ENCODE measurements at regions not wholly inside any gene's neighbourhood (a gene's known extent, or its start where the extent isn't known, plus 50 kb on each side); places are given as distances from the start of the nearest gene placed in this dataset.

GRCh38 chr2:126480033-126480432 is 175.9 kb upstream of the GYPC start:
- Histone ChIP-seq H3K9me3 (replicated peaks; ENCODE audit: control insufficient read depth, low read depth, low read length) (peaks cover 4% of the 10 kb centered on the region), H3K4me3 (ENCODE audit: low read length) (no peak overlapping the region), H3K27ac (ENCODE audit: low read length) (no peak overlapping the region), H3K36me3 (ENCODE audit: control insufficient read depth, insufficient read depth, low read length) (no peaks in the 10 kb centered on the region), H3K4me1 (ENCODE audit: control insufficient read depth, insufficient read depth, low read length) (no peaks in the 10 kb centered on the region), H3K27me3 (ENCODE audit: control insufficient read depth, insufficient read depth, low read length) (no peaks in the 10 kb centered on the region)
- no CpG with 5 or more reads among the region's 2 CpGs for WGBS (ENCODE audit: insufficient coverage)
- DNase-seq, result no peak

DNA sequence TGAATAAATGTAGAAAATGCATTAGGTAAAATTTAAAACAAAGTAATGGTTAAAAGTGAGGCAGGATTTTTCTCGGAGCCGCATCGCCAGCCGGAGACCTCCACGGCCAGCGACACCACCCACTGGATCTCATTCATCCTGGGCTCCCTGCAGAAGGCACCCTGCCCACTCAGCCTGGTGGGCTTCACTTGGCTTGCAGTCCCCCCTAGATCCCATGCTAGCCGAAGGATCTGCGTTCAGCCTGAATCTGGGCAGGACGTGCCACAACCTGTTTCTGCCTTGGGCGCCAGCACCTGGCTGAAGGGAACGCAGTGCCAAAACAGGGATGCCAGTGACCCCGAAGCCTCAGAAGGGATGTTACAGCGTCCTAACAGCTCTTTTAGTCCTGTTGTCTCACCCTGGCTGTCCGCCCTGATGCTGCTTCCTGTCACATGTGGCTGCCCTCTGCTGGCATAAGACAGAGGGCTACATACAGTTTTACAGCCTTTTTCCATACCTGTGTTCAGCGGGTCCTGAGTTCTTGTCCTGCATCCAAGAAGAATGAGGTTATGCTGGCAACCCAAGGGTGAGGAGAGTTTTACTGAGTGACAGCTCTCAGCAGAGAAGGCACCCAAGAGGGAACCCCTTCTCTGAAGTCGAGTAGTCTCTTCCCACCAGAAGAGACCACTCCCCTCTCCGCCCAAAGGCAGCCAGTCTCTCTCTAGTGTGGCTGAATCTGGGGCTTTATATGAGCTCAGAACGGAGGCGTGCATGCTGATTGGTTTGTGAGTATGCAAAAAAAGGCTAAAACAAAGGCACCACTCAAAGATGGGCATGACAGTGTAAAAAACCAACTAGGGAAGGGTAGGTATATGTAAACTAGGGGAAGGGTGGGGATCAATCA is 173.1 kb upstream of the GYPC start:
- no peak overlapping the region for H3K27ac ChIP-seq (ENCODE audit: low read length)
- no peaks in the 10 kb centered on the region for H3K36me3 ChIP-seq (ENCODE audit: control insufficient read depth, insufficient read depth, low read length)
- no peak overlapping the region for H3K4me3 ChIP-seq (ENCODE audit: low read length)
- H3K27me3 ChIP-seq (ENCODE audit: control insufficient read depth, insufficient read depth, low read length), result no peaks in the 10 kb centered on the region
- no peaks in the 10 kb centered on the region for H3K4me1 ChIP-seq (ENCODE audit: control insufficient read depth, insufficient read depth, low read length)
- peak; percentile 13 for DNase-seq
- H3K9me3 ChIP-seq (replicated peaks; ENCODE audit: control insufficient read depth, low read depth, low read length), result peaks cover 4% of the 10 kb centered on the region
- 88% methylated on average over 16 of the region's 19 CpGs for WGBS (ENCODE audit: insufficient coverage)

GRCh38 chr2:126494593-126494992 is 161.4 kb upstream of the GYPC start:
- no peaks in the 10 kb centered on the region for H3K36me3 ChIP-seq (ENCODE audit: control insufficient read depth, insufficient read depth, low read length)
- H3K4me1 ChIP-seq (ENCODE audit: control insufficient read depth, insufficient read depth, low read length), result no peaks in the 10 kb centered on the region
- DNase-seq, result no peak
- no peaks in the 10 kb centered on the region for H3K27me3 ChIP-seq (ENCODE audit: control insufficient read depth, insufficient read depth, low read length)
- no peak overlapping the region for H3K27ac ChIP-seq (ENCODE audit: low read length)
- peaks cover 3% of the 10 kb centered on the region for H3K9me3 ChIP-seq (replicated peaks; ENCODE audit: control insufficient read depth, low read depth, low read length)
- no peak overlapping the region for H3K4me3 ChIP-seq (ENCODE audit: low read length)

DNA sequence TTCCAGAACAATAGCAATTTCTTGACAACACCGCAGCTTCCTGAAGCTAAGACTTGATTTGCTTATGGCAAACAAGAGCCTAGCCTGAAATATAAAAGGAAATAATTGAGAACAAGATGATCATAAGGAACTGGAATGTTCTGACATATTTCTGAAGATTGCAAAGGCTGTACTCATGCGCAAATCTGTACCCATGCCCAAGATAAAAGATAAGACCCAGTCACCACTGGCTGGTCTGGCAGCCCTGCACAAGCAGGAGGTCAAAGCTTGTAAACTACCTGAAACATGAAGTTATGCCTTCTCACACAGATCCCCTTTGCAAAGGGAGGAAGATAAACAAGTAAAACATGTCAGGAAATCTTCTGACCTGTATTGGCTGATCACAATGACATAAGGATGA is 160.8 kb upstream of the GYPC start:
- WGBS (ENCODE audit: insufficient coverage), result 100% methylated on average over 1 of the region's 2 CpGs
- Histone ChIP-seq H3K9me3 (replicated peaks; ENCODE audit: control insufficient read depth, low read depth, low read length) (peaks cover 3% of the 10 kb centered on the region), H3K4me1 (ENCODE audit: control insufficient read depth, insufficient read depth, low read length) (no peaks in the 10 kb centered on the region), H3K27ac (ENCODE audit: low read length) (no peak overlapping the region), H3K4me3 (ENCODE audit: low read length) (no peak overlapping the region), H3K27me3 (ENCODE audit: control insufficient read depth, insufficient read depth, low read length) (no peaks in the 10 kb centered on the region), H3K36me3 (ENCODE audit: control insufficient read depth, insufficient read depth, low read length) (no peaks in the 10 kb centered on the region)
- no peak for DNase-seq

DNA sequence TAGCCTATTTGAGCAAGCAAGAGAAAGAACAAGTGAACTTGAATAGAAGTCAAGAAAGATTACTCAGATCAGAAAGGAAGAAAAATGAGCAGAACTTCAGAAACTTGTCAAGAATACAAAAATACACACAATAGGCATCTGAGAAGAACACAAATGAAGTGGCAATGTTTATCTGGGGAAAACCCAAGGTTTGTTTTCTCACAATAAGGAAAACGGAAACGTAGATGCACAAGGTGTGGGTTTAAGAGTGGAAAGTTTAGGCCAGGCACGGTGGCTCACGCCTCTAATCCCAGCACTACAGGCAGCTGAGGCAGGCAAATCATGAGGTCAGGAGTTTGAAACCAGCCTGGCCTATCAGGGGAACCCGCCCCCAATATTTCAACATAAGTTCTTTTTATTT is 159.5 kb upstream of the GYPC start:
- no peak for DNase-seq
- Histone ChIP-seq H3K4me3 (ENCODE audit: low read length) (no peak overlapping the region), H3K4me1 (ENCODE audit: control insufficient read depth, insufficient read depth, low read length) (no peaks in the 10 kb centered on the region), H3K36me3 (ENCODE audit: control insufficient read depth, insufficient read depth, low read length) (no peaks in the 10 kb centered on the region), H3K9me3 (replicated peaks; ENCODE audit: control insufficient read depth, low read depth, low read length) (peaks cover 3% of the 10 kb centered on the region), H3K27ac (ENCODE audit: low read length) (no peak overlapping the region), H3K27me3 (ENCODE audit: control insufficient read depth, insufficient read depth, low read length) (no peaks in the 10 kb centered on the region)
- WGBS (ENCODE audit: insufficient coverage), result 90% methylated on average over 4 of the region's 5 CpGs

GRCh38 chr2:126503476-126503875 is 152.5 kb upstream of the GYPC start:
- H3K27me3 ChIP-seq (ENCODE audit: control insufficient read depth, insufficient read depth, low read length), result no peaks in the 10 kb centered on the region
- DNase-seq, result no peak
- no peaks in the 10 kb centered on the region for H3K9me3 ChIP-seq (replicated peaks; ENCODE audit: control insufficient read depth, low read depth, low read length)
- no peaks in the 10 kb centered on the region for H3K4me1 ChIP-seq (ENCODE audit: control insufficient read depth, insufficient read depth, low read length)
- H3K4me3 ChIP-seq (ENCODE audit: low read length), result no peak overlapping the region
- no peaks in the 10 kb centered on the region for H3K36me3 ChIP-seq (ENCODE audit: control insufficient read depth, insufficient read depth, low read length)
- no CpG with 5 or more reads among the region's 3 CpGs for WGBS (ENCODE audit: insufficient coverage)
- no peak overlapping the region for H3K27ac ChIP-seq (ENCODE audit: low read length)

DNA sequence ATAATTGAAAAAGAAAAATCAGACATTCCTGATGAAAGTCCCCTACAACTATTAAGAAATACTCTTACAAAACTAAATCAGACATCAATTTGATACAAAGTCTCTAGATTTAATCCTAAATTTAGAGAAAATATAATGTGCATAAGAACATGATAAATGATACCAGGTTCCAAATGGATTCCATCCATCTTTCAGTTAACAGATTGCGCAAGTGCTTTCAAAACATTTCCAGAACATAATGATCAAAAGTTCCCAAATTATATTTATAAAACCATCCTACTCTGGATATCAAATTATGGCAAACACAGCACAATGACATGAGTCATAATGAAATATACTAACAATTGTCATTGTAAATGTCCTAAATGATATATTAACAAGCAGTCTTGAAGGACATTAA is 151.0 kb upstream of the GYPC start:
- Histone ChIP-seq H3K27me3 (ENCODE audit: control insufficient read depth, insufficient read depth, low read length) (no peaks in the 10 kb centered on the region), H3K27ac (ENCODE audit: low read length) (no peak overlapping the region), H3K36me3 (ENCODE audit: control insufficient read depth, insufficient read depth, low read length) (no peaks in the 10 kb centered on the region), H3K9me3 (replicated peaks; ENCODE audit: control insufficient read depth, low read depth, low read length) (no peaks in the 10 kb centered on the region), H3K4me1 (ENCODE audit: control insufficient read depth, insufficient read depth, low read length) (no peaks in the 10 kb centered on the region), H3K4me3 (ENCODE audit: low read length) (no peak overlapping the region)
- no peak for DNase-seq
- no CpG with 5 or more reads among the region's 1 CpG for WGBS (ENCODE audit: insufficient coverage)

GRCh38 chr2:126506786-126507185 is 149.2 kb upstream of the GYPC start:
- no peak for DNase-seq
- Histone ChIP-seq H3K27ac (ENCODE audit: low read length) (no peak overlapping the region), H3K27me3 (ENCODE audit: control insufficient read depth, insufficient read depth, low read length) (no peaks in the 10 kb centered on the region), H3K36me3 (ENCODE audit: control insufficient read depth, insufficient read depth, low read length) (no peaks in the 10 kb centered on the region), H3K4me3 (ENCODE audit: low read length) (no peak overlapping the region), H3K9me3 (replicated peaks; ENCODE audit: control insufficient read depth, low read depth, low read length) (no peaks in the 10 kb centered on the region), H3K4me1 (ENCODE audit: control insufficient read depth, insufficient read depth, low read length) (no peaks in the 10 kb centered on the region)
- WGBS (ENCODE audit: insufficient coverage), result 33% methylated on average over 1 of the region's 1 CpG

GRCh38 chr2:126507425-126507911 is 148.5 kb upstream of the GYPC start:
- no peak overlapping the region for H3K27ac ChIP-seq (ENCODE audit: low read length)
- H3K4me3 ChIP-seq (ENCODE audit: low read length), result no peak overlapping the region
- no peaks in the 10 kb centered on the region for H3K27me3 ChIP-seq (ENCODE audit: control insufficient read depth, insufficient read depth, low read length)
- no peaks in the 10 kb centered on the region for H3K36me3 ChIP-seq (ENCODE audit: control insufficient read depth, insufficient read depth, low read length)
- H3K9me3 ChIP-seq (replicated peaks; ENCODE audit: control insufficient read depth, low read depth, low read length), result no peaks in the 10 kb centered on the region
- no peak for DNase-seq
- H3K4me1 ChIP-seq (ENCODE audit: control insufficient read depth, insufficient read depth, low read length), result no peaks in the 10 kb centered on the region
- 70% methylated on average over 3 of the region's 5 CpGs for WGBS (ENCODE audit: insufficient coverage)

GRCh38 chr2:126510356-126510755 is 145.6 kb upstream of the GYPC start:
- no peaks in the 10 kb centered on the region for H3K9me3 ChIP-seq (replicated peaks; ENCODE audit: control insufficient read depth, low read depth, low read length)
- no peak overlapping the region for H3K27ac ChIP-seq (ENCODE audit: low read length)
- no peaks in the 10 kb centered on the region for H3K27me3 ChIP-seq (ENCODE audit: control insufficient read depth, insufficient read depth, low read length)
- no CpG with 5 or more reads among the region's 1 CpG for WGBS (ENCODE audit: insufficient coverage)
- H3K4me3 ChIP-seq (ENCODE audit: low read length), result no peak overlapping the region
- DNase-seq, result no peak
- no peaks in the 10 kb centered on the region for H3K36me3 ChIP-seq (ENCODE audit: control insufficient read depth, insufficient read depth, low read length)
- H3K4me1 ChIP-seq (ENCODE audit: control insufficient read depth, insufficient read depth, low read length), result peaks cover 5% of the 10 kb centered on the region
